ENCODE measurements at regions not wholly inside any gene's neighbourhood (a gene's known extent, or its start where the extent isn't known, plus 50 kb on each side); places are given as distances from the start of the nearest gene placed in this dataset.

- TF ChIP-seq EZH2 (IDR thresholded peaks at IDR 0.05; ENCODE audit: borderline replicate concordance, low read depth, low read length) (no peak), GABPA (tag; conservative IDR thresholded peaks at IDR 0.05; ENCODE audit: low read depth) (no peak), POLR2A (conservative IDR thresholded peaks at IDR 0.05) (no peak), BACH1 (tag; IDR thresholded peaks at IDR 0.05) (no peak), ZBTB33 (CRISPR knock-in tag; IDR thresholded peaks at IDR 0.05) (no peak), ETV5 (CRISPR knock-in tag; IDR thresholded peaks at IDR 0.05; ENCODE audit: low read depth) (no peak), BRCA1 (IDR thresholded peaks at IDR 0.05) (no peak), BRCA1 (CRISPR knock-in tag; IDR thresholded peaks at IDR 0.05) (no peak), TBP (optimal IDR thresholded peaks at IDR 0.05; ENCODE audit: low read depth, low read length) (no peak), CTCF (IDR thresholded peaks at IDR 0.05 in 2 of 3, conservative IDR thresholded peaks at IDR 0.05 in 1 of 3; ENCODE audit: insufficient read depth in 2 of 3, low read depth in 1 of 3, low read length in 3 of 3) (no peak)
These were observed 157.1 kb downstream of the FHIP1A start for GRCh38 chr4:151566053-151566452.
